Activated naive CD4-positive, alpha-beta T cell treated with anti-CD3 and anti-CD28 coated beads, Interleukin-2, amount 50 U/mL, for 72 hours (primary cell): ENCODE measurements at regions not wholly inside any gene's neighbourhood (a gene's known extent, or its start where the extent isn't known, plus 50 kb on each side); places are given as distances from the start of the nearest gene placed in this dataset.
"Not testable (repeated sequence)": the region's sequence is repeated elsewhere in the genome, so short reads cannot be mapped to it uniquely, and the experiment has no call there.

Experiments used
- ATAC-seq, 2 donors: fragments of 150-1000 bp; cut with Tn5 transposase; 2 replicates each; pipeline ENCODE4 v1.10.0; 2021; ENCODE audit warnings: mild to moderate bottlenecking in 2 of 2, moderate library complexity in 2 of 2
- DNase-seq, 2 donors: peaks; one replicate each; pipeline ENCODE4 v3.0.0; 2021 to 2022; ENCODE audit warnings: low spot score in 2 of 2
- H3K27ac Mint-ChIP-seq, 2 donors: one replicate each; pipeline ENCODE4 v1.8.0; 2022; ENCODE audit warnings: mild to moderate bottlenecking in 2 of 2, mixed read lengths in 2 of 2
- H3K36me3 Mint-ChIP-seq, 2 donors: one replicate each; pipeline ENCODE4 v1.8.0; 2022; ENCODE audit warnings: mixed read lengths in 2 of 2
- H3K9me3 Mint-ChIP-seq, 2 donors: one replicate each; pipeline ENCODE4 v1.8.0; 2022; ENCODE audit warnings: mixed read lengths in 2 of 2

DNA sequence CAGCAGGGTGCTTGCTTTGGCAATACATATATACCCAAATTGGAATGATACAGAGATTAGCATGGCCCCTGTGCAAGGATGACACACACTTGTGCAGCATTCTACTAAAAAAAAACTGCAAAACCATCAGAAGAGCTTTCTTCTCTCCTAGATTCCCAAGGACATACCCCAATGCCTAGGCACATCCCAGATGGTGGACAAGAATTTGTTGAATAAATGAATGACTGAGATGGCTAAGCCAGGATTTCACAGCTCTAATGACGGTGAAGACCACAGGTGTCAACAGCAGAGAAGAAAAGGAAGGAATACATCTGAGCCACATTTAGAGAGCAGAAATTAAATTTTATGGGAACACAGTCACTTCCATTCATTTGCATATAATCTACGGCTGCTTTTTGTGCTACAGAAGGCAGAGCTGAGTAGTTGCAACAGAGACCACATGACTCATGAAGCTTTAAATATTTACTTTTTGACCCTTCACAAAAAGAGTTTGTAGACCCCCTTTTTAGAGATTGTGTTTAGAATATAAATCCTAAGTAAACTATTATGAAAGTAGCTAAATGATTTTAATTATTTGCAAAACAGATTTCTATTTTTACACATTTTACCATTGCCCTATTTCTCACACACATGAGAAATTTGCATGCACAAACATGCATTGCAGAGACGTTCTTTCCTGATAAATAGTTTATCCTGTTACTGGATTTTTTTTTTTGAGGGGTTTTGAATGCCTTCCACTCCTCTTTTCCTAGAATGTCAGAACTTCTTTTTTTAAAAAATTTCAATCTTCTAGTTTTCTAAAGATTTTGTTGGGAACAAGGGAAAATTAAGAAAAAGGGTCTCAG is 119.0 kb downstream of the PMAIP1 start:
- ATAC-seq (no peak), DNase-seq (no peak)
- H3K36me3 Mint-ChIP-seq: no peaks in the 10 kb centered on the region
- H3K27ac Mint-ChIP-seq: no peak overlapping the region
- no peaks in the 10 kb centered on the region for H3K9me3 Mint-ChIP-seq

DNA sequence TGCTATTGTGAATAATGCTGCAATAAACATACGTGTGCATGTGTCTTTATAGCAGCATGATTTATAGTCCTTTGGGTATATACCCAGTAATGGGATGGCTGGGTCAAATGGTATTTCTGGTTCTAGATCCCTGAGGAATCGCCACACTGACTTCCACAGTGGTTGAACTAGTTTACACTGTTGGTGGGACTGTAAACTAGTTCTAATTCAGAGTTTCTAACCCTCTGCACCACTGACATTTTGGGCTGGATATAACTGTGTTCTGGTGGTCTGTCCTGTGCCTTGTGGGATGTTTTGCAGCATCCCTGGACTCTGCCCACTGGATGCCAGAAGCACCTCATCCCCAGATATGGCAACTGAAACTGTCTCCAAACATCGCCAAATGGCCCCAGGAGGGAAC is 118.3 kb downstream of the PMAIP1 start:
- DNase-seq, H3K9me3 Mint-ChIP-seq, H3K27ac Mint-ChIP-seq, ATAC-seq, H3K36me3 Mint-ChIP-seq: not testable (repeated sequence)

DNA sequence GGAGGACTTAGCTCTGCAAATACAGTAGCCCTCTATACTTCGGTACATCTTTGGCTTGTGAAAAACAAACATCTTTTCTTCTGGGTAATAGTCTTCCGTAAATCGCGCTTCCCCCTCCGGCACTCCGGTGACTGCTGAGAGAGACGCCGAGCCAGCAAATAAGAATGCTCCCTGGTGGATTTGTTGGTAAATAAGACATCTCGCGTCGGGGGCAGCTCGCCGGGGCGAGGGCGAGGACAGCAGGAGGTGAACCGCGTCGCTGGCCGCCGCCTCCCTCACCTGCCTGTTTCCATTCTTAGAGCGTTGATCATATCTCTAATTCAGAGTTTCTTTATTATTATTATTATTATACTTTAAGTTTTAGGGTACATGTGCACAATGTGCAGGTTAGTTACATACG is 117.6 kb downstream of the PMAIP1 start:
- DNase-seq: no peak
- Mint-ChIP-seq H3K9me3 (no peaks in the 10 kb centered on the region), H3K27ac (no peak overlapping the region), H3K36me3 (no peaks in the 10 kb centered on the region)
- ATAC-seq: no peak

DNA sequence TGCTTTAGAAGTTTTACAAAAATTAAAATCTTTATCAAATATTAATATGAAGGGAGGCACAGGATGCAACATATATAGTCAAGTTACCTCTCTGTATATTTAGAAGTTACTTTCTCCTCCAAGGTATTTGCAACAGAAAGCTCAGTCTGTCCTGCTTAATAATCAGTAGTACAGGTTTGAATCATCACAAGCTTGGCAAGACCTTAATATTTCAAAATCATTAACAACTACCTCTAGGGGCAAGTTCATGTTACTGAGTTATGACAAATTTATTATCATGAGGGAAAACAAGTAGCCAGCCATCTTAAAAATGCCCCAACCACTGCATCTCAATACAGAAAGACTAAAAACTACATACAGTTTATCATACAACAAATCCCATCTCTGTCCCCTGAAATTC is 116.0 kb downstream of the PMAIP1 start:
- not testable (repeated sequence) for ATAC-seq, H3K36me3 Mint-ChIP-seq

DNA sequence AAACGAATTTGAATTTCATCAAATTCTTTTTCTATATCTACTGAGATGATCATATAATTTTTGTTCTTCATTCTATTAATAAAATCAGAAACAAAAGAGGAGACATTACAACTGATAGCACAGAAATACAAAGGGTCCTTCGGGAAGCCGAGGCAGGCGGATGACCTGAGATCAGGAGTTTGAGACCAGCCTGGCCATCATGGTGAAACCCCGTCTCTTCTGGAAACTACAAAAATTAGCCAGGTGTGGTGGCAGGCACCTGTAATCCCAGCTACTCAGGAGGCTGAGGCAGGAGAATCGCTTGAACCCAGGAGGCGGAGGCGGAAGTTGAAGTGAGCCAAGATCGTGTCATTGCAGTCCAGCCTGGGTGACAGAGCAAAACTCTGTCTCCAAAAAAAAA is 113.4 kb downstream of the PMAIP1 start:
- H3K9me3 Mint-ChIP-seq: peaks cover 0 to 10% of the 10 kb centered on the region in 2 donors
- ATAC-seq, H3K36me3 Mint-ChIP-seq, H3K27ac Mint-ChIP-seq, DNase-seq: not testable (repeated sequence)

More for the DNA sequence above, 116.0 kb downstream of the PMAIP1 start:
- H3K9me3 Mint-ChIP-seq: peaks cover 0 to 10% of the 10 kb centered on the region in 2 donors
- not testable (repeated sequence) for H3K27ac Mint-ChIP-seq, DNase-seq

DNA sequence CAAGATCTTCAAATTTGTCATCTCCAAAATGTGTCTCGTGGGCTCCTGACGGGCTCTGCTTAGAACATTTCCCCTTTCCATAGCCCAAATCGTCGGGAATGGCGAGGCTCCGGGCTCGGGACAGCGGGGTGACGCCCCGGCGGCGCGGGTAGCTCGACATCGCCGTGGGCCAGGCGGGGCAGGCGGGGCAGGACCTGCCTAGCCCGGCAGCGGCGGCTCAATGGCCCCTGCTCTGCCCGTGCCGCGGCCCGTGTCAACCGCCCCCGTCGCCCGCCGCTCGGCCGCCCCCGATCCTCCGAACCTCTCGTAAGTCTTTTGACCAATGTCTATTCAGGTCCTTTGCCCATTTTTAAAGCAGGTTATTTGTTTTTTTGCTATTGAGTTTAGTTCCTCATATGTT is 111.2 kb downstream of the PMAIP1 start:
- Mint-ChIP-seq H3K36me3 (no peaks in the 10 kb centered on the region), H3K27ac (no peak overlapping the region), H3K9me3 (peaks cover 0 to 10% of the 10 kb centered on the region in 2 donors)
- ATAC-seq (no peak), DNase-seq (no peak)

DNA sequence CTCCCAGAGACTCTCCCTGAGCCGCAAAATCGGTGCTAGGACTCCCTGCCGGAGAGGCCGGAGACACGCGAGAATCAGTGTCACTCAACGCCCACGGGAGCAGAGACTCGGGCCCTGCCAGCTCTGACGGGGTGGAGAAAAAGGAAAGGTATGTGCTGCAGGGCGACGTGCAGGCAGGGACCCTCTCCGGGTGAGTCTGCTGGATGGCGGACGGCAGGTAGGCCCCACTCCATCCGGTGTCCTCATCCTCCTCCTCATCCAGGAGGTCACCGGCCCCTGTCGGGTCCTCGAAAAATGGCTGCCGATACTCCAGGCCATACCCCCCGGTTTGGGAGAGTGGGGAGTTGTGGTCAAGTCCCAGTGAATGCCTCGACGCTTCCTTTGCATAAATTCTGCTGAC is 110.7 kb downstream of the PMAIP1 start:
- Mint-ChIP-seq H3K27ac (no peak overlapping the region), H3K9me3 (peaks cover 0 to 10% of the 10 kb centered on the region in 2 donors), H3K36me3 (no peaks in the 10 kb centered on the region)
- DNase-seq (no peak), ATAC-seq (no peak)

DNA sequence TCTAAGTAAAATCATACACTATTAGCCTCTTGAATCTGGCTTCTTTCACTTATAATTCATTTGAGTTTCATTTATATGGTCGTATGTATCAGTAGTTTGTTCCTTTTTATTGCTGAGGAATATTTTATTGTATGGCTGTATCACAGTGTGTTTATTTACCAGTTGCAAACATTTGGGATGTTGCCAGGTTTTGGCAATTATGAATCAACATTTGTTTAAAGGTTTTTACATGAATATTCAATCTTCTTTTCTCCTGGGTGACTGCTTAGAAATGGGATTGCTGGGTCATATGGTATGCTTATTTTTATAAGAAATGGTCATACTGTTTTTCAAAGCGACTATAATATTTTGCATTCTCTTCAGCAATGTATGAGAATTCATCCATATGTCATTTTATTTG is 107.9 kb downstream of the PMAIP1 start:
- DNase-seq: no peak
- no peak overlapping the region for H3K27ac Mint-ChIP-seq
- H3K36me3 Mint-ChIP-seq: no peaks in the 10 kb centered on the region
- ATAC-seq: no peak
- peaks cover 0 to 11% of the 10 kb centered on the region in 2 donors for H3K9me3 Mint-ChIP-seq

DNA sequence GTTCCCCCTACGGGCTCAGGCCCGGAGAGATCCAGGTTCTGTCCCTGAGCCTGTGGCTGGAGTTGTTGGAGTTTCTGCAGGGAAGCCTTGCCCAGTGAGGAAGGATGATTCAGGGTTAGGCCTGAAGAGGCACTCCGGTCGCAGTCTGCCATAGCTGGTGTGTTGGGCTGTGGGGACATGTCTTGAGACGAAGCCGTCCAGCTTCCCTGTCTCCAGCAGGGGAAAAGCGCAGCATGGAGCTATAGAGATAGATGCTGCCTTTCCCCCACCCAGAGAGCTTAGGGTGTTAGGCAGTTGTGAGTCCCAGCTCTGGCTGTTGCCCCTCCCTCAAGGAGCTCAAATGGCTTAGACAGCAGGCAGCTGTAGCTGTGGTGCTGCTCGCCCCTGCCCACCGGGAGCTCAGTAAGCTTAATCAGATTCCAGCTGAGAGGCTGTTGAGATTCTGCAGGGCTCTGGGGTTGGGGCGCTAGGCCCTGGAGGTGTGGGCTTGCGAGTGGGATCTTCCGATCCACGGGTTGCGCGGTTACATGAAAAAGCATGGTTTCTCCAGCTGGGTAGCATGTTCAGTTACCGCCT is 103.9 kb downstream of the PMAIP1 start:
- H3K9me3 Mint-ChIP-seq: peaks cover 4 to 5% of the 10 kb centered on the region in 2 donors
- H3K36me3 Mint-ChIP-seq: no peaks in the 10 kb centered on the region
- ATAC-seq: no peak
- H3K27ac Mint-ChIP-seq: no peak overlapping the region
- DNase-seq: no peak

DNA sequence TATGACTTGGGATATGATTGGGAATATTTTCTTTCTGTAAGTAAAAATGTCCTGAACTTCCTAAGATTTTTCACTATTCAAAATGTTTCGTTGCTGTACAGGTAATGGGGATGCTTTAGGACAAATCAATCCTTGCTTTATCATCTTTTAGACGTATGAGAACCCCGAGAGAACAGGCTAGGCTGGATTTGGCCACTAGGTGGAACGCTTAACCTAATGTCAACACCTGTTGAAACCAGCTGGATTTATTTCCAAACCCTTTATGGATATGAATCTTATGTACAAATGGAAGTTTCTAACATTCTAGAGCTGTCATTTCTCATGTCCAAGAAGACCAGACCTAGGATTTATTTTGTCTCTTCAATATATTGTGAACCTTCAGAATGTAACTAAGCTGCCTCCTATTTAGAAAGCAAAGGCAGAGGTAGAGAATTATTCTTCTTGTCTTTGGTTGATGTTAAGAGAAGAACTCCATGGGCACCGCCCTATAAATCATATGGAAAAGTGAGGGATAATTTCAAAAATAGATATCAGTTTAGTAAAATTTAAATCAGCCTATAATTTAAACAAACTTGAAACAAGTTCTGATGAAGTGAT is 96.7 kb downstream of the PMAIP1 start:
- H3K36me3 Mint-ChIP-seq: no peaks in the 10 kb centered on the region

DNA sequence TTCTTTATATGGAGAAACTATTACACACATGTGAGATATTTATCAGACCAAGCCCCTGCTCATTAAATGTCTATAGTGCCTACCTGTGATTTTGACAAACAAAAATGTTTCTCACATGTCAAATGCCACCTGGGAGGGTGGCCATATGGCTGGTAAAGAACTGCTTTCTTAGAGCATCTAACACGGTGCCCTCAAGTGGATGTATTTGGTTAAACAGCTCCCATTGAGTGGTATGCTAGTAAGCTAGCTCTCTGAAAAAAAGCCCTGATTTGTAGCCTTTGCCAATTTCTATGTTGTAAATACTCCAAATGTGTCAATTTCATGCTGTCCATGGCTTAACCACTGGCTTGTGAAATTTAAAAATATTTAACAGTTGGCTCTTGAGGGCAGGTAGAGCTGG is 94.6 kb downstream of the PMAIP1 start:
- DNase-seq (no peak), ATAC-seq (no peak)
- Mint-ChIP-seq H3K27ac (no peak overlapping the region), H3K36me3 (no peaks in the 10 kb centered on the region), H3K9me3 (no peaks in the 10 kb centered on the region)

More for the DNA sequence above, 96.7 kb downstream of the PMAIP1 start:
- ATAC-seq (no peak), DNase-seq (no peak)
- Mint-ChIP-seq H3K9me3 (peaks cover 0 to 4% of the 10 kb centered on the region in 2 donors), H3K27ac (no peak overlapping the region)

DNA sequence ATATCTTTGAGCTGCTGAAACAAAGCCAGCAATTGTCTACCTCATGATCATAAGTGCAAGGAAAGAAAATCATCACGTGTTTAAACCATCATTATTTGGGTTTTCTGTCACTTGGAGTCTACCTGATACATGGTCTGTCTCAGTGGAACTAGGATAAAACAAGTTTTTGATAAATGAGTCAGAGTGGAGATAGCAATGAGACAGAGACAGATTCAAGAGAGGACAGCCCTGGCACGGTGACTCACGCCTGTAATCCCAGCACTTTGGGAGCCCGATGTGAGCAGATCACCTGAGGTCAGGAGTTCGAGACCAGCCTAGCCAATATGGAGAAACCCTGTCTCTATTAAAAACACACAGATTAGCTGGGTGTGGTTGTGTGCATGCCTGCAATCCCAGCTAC is 93.8 kb downstream of the PMAIP1 start:
- Mint-ChIP-seq H3K36me3 (no peaks in the 10 kb centered on the region), H3K27ac (no peak overlapping the region), H3K9me3 (no peaks in the 10 kb centered on the region)
- DNase-seq (no peak), ATAC-seq (no peak)

DNA sequence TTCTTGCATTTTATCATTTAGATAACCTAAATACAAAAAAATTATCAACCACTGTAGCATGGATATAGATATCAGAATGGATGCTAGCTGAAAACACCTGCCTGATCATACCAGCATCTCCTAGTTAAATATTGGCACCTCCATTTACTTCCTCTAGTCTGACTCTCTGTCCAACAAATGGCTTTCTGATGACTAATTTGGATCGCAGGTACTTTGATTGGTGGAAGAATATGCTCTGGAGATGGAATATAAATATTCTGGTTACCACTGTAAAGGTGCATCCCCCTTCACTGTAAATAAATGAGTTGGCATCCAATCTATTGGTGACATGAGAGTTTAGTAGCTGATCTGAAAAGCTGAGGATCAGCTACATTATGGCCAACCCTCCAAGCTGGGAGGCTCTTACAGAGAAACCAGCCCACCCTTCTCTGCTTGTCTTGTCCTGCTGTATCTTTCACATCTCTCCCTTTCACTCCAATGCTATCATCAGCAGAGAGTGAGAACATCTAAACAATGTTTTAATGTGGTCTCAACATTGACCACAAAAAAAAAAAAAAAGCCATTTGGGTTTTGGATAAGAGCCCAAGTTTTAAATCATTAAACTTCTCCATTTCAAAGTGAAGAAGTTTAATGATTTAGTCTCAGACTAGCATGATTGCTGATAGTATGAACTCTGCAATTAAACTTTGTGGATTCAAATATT is 90.5 kb downstream of the PMAIP1 start:
- H3K27ac Mint-ChIP-seq: no peak overlapping the region
- no peak for ATAC-seq
- DNase-seq: no peak
- no peaks in the 10 kb centered on the region for H3K36me3 Mint-ChIP-seq
- H3K9me3 Mint-ChIP-seq: no peaks in the 10 kb centered on the region

DNA sequence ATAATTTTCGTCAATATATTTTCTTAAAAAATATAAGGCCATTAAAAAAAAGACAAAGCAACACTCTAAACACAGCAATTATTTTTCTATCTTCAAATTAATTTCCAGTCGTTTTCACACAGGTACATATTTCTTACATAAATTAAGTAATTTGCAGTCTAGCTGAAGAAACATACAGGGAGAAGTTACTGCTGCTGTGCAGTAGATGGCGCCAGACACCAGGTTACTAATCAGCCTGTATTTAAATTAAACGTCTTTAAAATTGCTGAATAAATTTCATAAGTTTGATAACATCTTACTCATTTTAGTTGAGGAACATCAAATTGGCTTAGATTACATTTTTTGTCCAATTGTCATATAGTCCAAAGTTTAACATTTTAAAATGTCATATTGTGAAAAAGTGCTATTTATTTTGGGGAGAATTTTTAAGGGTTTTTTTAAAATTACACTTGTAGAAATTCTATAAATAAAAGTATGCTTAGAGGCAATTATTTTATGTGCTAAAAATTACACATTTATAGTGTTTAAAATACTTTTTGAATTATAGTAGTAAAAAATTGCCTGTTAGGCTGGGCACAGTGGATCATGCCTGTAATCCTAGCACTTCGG is 88.4 kb downstream of the PMAIP1 start:
- H3K9me3 Mint-ChIP-seq: peaks cover 0 to 1% of the 10 kb centered on the region in 2 donors
- ATAC-seq (peak in 1 of 2 donors; percentile 38), DNase-seq (peak in 1 of 2 donors; percentile 40)
- no peaks in the 10 kb centered on the region for H3K36me3 Mint-ChIP-seq
- no peak overlapping the region for H3K27ac Mint-ChIP-seq

DNA sequence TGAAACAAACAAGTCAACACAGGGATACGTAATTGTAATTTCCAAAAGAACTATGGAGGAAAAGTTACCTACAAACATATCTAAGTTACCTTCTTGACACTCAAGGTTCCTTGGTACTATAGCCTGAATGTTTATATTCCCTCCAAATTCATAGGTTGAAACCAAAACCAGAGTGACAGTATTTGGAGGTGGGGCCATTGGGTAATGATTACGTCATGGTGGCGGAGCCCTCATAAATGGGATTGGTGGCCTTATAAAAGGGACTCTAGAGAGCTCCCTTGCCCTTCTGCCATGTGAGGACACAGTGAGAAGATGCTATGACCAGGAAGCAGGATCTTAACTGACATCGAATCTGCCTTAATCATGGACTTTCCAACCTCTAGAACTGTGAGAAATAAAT is 87.3 kb downstream of the PMAIP1 start:
- Mint-ChIP-seq H3K36me3 (no peaks in the 10 kb centered on the region), H3K27ac (no peak overlapping the region), H3K9me3 (peaks cover 0 to 7% of the 10 kb centered on the region in 2 donors)
- no peak for DNase-seq
- no peak for ATAC-seq

DNA sequence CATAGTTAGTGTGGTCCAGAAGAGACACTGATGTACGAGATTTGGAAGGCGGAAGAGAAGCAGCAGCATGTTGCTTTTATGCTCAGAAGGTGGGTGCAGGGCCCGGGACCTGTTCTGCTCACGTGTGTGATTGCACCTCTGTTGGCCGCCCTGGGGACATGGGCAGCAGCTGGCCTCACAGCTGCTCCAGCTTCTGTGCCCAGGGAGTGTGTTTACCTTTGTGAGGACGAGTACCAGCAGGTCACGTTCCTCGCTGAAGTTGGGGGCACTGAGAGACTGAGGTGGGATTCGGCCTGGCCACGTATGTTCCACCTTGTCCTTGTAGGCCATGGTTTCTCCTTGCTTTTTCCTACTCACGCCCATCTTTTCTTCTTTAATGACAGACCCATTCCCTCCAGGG is 86.3 kb downstream of the PMAIP1 start:
- ATAC-seq (no peak), DNase-seq (no peak)
- Mint-ChIP-seq H3K36me3 (no peaks in the 10 kb centered on the region), H3K27ac (no peak overlapping the region), H3K9me3 (peaks cover 0 to 7% of the 10 kb centered on the region in 2 donors)

DNA sequence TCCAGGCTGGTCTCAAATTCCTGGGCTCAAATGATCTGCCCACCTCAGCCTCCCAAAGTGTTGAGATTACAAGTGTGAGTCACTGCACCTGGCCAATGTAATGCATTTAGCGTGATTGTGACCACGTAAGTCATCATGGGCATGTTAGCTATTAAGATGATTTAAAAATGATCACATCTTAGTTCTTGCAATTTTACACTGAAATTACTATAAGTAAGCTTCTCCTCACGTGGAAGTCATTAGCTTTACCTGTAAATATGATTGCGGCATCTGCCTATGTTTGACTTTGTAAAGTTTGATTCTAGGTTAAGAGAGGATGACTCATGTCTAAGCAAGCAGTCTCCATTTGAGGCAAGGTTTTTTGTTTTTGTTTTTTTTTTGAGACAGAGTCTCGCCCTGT is 85.5 kb downstream of the PMAIP1 start:
- Mint-ChIP-seq H3K27ac (no peak overlapping the region), H3K9me3 (peaks cover 0 to 7% of the 10 kb centered on the region in 2 donors)
- no peak for ATAC-seq

More for the DNA sequence above, 85.5 kb downstream of the PMAIP1 start:
- no peaks in the 10 kb centered on the region for H3K36me3 Mint-ChIP-seq
- DNase-seq: no peak
